Stimulated activated CD8-positive, alpha-beta memory T cell treated with anti-CD3 and anti-CD28 coated beads, Interleukin-4, amount 100 ng/mL, for 24 hours (primary cell): ENCODE measurements at regions not wholly inside any gene's neighbourhood (a gene's known extent, or its start where the extent isn't known, plus 50 kb on each side); places are given as distances from the start of the nearest gene placed in this dataset.
"Not testable (repeated sequence)": the region's sequence is repeated elsewhere in the genome, so short reads cannot be mapped to it uniquely, and the experiment has no call there.

Source experiments
- DNase-seq: peaks from one replicate; pipeline ENCODE4 v3.0.0-alpha.2; 2020; ENCODE audit warnings: low read depth

DNA sequence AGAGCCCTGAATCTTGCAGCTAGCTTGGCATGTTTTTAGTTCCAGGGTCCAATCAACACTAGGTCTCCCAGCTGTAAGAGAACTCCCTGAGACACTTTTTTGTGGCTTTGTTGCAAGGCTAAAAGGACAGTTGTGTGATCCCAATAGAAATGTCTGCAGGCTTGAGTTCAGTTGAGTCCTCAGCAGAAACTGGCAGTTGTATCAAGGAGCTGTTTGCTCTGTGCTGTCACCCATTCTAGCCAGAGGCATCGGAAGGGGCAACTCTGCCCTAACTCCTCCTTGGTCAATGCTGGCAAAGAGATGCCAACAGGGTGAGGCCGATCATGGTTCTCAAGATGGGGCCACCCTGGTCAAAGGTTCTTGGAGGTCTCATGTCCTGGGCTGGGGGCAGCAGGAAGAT is 224.1 kb downstream of the BUB3 start:
- no peak for DNase-seq

- DNase-seq = no peak
Measured at GRCh38 chr10:123379156-123379555, 225.0 kb downstream of the BUB3 start.

DNA sequence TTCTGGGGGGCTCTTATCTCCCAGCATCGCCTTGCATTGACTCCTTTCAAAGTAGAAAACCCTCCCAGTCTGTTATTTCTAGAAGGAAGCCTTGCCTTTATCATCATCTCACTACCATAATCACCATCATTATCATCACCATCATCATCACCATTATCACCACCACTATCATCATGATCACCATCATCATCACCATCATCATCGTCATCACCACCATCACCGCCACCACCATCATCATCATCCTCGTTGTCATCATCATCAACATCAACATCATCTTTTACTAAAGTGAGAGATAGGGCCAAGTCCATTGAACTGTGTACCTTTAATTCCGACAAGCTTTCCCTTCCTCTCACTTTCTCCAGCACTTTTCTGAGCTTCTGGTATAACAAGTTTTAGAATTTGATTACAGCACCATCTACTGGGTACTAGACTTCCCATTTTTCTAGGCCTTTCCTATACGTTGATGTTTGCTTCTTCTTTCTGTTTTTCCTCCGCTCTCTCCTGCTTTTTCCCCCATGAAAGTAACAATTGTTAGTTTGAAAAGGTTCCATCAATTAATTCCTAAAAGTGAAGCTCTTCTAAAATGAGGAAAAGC is 226.4 kb downstream of the BUB3 start:
- no peak for DNase-seq

GRCh38 chr10:123381224-123381623 is 227.0 kb downstream of the BUB3 start:
- DNase-seq = no peak

DNA sequence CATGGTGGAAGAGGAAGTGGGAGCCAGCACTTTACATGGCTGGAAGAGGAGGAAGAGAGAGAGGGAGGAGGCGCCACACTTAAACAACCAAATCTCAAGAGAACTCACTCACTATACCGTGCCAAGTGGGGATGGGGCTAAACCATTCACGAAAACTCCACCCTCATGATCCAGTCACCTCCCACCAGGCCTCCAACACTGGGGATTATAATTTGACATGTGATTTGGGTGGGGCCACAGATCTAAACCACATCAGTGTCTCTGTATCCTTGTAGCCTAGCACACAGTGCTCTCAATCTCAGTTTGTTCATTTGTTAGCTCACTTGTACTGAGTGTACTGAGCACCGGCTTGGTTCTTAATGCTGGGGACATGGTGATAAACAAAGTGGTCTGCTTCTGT is 228.3 kb downstream of the BUB3 start:
- DNase-seq = no peak

DNA sequence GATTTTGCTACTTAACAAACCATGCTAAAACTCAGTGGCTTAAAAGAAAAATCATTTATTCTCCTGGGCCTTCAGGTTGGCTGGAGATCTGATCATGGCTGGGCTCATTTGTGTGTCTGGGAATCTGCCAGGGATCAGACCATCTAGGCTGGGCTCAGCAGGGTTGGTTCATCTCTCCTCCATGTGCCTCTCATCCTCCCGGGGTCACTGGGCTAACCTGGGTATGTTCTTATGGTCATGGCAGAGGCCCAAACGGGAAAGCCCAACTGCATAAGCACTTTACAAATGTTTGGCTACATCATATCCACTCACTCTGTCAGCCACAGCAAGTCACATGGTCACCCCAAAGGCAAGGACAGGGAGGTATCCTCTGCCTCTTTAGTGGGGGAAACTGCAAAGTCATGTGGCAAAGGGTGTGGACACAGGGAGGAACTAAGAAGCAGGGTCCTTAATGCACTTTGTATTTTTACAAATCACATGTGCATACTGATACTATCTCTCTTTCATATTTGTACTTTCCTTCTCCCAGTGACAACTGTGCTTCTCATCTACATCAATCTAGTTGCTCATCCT is 231.4 kb downstream of the BUB3 start:
- DNase-seq = no peak

- DNase-seq = no peak
Measured at GRCh38 chr10:123389520-123389919, 235.3 kb downstream of the BUB3 start.

DNA sequence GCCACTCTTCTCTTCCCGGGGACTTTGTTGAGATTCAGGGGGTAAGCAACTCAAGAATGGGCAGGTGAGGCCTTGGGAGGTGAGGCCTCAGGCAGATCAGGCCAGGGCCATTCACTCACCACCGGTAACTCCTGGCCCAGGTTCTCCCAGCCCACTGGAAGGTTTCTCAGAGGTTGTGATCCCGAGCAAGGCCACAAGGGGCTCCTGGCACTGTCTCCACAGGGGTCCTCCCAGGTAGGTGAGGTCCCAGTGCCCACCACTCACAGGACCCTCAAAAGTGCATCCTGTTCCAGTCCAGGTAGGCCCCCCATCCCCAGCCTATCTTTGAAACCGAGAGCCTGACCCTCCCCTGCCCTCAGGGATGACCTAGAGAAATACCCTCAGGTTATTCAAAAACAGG is 236.1 kb downstream of the BUB3 start:
- no peak for DNase-seq

- no peak for DNase-seq
Measured at GRCh38 chr10:123390874-123391273, 236.7 kb downstream of the BUB3 start.

DNA sequence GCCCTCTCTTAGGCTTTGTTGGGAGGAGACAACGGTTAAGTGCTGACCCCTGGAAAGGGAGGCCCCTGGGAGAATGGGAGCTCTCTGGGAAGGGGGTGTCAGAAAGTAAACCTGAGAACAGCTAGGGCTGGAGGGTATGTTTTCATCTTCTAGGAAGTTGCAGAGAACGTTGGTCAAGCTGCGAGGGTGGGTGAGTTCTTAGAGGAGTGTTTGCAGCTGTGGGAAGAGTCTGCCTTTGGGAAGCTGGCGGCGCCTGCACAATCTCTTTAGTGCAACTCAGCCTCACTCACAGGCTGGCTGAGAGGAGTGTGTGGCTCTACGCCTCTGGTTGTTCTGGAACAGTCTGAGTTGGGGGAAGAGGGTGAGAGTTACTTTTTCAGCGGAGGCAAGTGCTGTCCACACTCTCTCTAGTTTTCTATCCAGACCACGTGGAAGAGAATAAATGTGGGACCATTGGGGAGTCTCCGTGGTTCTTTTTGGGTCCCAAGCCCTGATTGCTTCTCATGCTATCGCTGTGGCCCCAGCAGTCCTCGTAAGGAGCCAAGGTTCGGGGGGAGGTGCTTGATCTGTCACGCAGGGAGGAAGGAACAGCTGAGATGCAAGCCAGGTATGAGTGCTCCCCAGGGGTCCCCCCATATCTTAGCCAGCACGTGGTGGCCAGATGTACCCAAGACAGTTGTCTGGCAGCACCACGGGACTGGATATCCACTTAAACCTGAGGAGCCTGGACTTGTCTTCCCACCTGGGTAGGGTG is 237.2 kb downstream of the BUB3 start:
- DNase-seq = no peak

DNA sequence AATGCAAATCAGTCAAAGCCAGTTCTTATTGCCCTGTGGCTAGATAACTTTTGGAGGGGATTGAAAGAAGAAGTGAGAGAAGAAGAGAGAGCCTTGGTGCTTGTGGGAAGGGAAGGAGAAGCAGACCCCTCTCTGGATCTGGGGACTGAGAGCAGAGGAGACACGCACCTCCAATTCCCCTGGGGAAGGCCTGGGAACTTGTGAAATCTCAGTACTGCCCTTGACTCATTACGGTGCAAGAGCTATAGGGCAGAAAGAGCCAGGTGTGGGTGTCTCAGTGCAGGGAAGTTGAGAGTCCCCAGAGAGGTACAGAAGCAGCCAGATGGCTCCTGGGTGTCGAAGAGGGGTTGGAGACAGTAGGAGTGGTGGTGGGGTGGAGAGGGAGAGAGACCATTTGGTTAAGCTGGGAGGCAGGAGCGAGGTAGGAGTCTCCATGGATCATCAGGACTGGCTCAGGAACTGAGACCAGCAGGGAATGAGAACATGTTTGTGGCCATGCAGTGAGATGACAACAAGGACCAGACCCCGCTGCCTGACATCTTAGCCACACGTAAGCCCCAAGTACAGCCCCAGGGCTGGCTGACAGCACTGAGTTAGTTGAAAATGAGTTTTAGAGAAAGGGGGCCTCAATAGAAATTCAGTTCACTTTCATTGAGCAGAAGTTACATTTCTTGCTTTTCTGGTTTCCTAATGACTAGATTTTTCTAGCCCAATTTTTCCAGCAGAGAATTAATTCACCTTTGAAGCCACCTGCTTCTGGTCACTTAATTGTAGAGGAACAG is 238.2 kb downstream of the BUB3 start:
- no peak for DNase-seq

DNA sequence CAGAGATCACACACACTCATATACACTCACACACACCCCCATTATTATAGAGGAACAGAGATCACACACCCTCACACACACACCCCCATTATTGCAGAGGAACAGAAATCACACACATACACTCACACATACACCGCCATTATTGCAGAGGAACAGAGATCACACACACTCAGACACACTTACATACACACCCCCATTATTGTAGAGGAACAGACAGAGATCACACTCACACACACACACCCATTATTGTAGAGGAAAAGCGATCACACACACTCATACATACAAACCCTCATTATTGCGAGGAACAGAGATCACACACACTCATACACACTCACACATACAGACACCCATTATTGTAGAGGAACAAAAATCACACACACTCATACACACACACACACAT is 239.0 kb downstream of the BUB3 start:
- DNase-seq = no peak

DNA sequence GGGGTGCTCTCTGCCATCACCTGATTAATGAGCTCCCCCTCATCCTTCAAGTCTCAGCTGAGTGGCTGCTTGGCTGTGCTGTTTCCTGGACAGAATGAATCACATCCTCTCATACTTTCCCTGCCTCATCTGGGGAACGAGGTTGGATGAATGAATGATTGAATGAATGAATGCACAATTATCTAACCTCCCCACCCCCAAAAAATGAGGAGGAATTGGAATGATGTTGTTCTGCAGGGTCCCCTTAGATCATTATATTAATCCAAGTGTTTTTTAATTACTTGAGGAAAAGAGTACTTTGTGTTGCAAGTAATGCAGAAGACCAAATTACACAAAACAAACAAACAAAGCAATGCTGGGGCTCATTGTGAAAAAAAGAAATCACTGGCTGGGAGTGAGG is 240.2 kb downstream of the BUB3 start:
- no peak for DNase-seq

DNA sequence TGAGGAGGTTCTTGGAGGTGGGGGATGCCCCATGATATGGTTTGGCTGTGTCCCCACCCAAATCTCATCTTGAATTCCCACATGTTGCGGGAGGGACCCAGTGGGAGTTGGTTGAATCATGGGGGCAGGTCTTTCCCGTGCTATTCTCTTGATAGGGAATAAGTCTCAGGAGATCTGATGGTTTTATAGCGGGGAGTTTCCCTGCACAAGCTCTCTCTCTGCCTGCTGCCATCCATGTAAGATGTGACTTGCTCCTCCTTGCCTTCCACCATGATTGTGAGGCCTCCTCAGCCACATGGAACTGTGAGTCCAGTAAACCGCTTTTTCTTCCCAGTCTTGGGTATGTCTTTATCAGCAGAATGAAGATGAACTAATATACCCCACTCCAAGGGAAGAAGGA is 241.0 kb downstream of the BUB3 start:
- not testable (repeated sequence) for DNase-seq

DNA sequence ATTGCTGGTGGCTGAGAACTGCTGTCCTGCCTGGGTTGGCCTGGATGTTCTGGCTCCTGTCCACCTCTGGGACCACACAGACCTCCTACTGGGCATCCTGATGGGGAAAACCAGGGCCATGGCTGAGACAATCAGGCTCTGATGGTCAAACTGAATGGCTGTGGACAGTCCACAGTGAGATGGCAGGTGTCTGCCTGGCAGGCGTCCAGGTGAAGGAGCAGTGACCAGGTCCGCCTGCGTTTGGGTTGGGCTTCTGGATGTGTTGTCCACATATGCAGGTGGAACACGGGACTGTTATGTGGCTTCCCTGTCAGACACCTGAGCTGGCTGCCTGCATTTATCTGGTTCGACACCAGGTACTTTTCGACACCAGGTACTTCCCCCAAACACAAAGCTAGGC is 241.7 kb downstream of the BUB3 start:
- DNase-seq = no peak

DNA sequence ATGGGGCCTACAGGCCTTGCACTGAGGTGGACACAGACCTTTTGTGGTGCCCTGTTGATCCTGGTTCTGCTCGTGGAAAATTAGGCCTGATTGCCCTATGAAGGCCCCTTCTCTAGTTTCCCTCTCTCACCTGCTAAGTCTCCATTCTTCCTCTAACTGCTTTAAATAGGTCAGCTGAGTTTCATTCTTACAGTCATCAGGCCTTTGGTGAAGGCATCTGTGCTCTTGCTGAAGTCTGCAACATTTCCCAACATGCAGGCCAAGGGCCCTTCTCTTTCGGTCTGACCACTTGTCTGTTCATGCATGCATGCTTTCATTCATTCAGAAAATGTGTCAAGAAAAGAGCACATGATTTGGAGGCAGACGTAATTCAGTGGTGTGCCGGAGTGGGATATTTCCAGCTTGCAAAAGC is 244.0 kb downstream of the BUB3 start:
- no peak for DNase-seq

GRCh38 chr10:123398756-123399155 is 244.6 kb downstream of the BUB3 start:
- DNase-seq = no peak

- no peak for DNase-seq
Measured at GRCh38 chr10:123399276-123399839, 245.2 kb downstream of the BUB3 start.

DNA sequence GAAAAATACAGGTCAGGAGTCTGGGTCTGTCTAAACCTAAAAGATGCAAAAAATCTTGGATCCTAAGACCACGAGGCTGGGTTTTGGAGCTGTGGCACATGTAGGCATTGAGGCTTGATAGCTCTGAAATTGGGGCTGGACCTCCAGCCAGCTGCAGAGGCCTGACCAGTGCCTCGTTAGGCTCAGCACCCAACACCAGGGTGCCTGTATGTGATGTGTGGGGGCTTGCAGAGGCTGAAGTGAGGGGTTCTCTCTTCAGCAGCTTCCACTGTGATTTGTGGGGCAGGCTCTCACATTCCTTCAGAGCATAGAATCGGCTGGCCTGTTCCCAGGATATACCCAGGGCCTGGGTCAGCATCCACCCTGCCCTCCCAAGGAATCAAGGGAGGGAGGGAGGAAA is 247.8 kb downstream of the BUB3 start:
- no peak for DNase-seq

DNA sequence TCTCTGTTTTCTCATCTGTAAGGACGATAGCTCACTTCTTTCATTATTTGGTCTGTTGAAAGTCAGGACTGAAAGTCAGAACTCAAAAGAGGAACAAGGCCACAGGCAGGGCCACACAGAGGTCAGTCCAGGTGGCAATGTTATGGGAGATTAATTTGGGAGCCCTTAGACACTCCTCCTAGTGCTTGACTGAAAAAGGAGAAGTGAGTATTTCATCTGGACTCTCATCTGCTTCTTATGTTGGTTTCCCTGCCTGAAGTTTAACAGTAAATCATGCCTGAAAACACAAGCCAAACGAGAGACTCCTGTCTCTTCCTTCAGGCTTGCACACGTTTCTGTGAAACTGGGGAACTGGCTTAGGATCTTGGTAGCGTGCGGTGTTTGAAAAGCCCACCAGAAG is 248.5 kb downstream of the BUB3 start:
- no peak for DNase-seq

- DNase-seq = no peak
Measured at GRCh38 chr10:123404357-123404756, 250.2 kb downstream of the BUB3 start.

DNA sequence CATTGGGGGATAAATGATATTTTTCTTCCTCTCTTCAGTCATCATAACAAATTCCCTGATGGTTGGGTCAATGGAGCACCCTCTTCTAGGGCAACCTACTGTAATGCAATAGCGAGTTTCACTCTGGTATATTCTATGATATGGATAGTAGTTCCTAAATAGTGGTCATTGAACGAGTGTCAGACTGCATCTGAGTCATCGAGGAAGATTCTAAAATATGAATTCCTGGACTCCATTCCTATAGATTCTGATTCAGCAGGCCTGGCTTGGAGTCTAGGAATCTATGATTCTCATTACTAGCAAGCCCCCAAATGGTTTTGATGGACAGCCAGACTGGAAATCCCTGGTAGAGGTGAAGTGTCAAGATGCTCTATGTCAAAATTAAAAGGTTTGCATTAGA is 254.5 kb downstream of the BUB3 start:
- DNase-seq = no peak

DNA sequence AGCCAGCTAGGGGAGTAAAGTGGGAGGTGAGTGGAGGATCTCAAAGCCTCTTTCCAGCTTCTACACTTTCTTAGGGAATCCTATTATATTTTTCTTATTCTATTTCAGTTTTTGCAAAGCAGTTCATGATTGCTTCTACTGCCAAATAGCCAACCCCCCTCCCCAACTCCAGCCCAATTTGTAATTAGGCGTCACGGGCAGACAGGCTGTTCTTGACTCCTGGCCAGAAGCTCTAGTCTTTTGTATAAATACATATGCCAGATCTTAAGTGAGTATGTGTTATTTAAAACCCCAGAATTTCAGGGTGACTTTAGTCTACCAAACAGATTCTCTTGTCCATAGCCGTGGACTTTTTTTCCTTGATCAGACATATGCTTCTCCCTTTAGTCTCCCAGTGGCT is 255.2 kb downstream of the BUB3 start:
- DNase-seq = no peak
